ENCODE measurements at regions not wholly inside any gene's neighbourhood (a gene's known extent, or its start where the extent isn't known, plus 50 kb on each side); places are given as distances from the start of the nearest gene placed in this dataset.

DNA sequence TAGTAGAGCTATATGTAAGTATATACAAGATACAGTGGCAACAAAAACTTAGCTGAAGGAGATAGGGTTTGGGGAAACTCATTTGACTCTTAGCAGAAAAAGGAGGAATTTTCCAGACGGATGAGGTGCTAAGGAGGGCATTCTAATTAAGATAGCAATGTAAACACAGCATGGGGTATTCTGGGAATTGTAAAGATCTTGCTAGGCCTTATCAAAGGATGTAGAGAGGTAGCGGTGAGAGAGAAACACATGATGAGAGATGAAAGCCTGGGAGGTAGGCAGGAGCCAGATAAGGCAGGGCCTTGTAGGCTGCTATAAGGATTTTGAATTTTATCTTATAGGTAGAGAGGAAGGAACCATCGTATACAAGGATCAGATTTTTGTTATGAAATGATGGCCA, 106.6 kb upstream of the KCNN2 start:
- CTCF ChIA-PET, result no interaction called here
- Histone ChIP-seq H3K79me1 (ENCODE audit: low read depth in 1 of 2, low read length in 2 of 2) (peaks cover 14 to 19% of the 10 kb centered on the region in 2 experiments; a peak in 2 of 4 replicates), H4K20me1 (ENCODE audit: insufficient read depth, low read length) (no peaks in the 10 kb centered on the region), H3K27me3 (ENCODE audit: control insufficient read depth, insufficient read depth, low read length) (no peaks in the 10 kb centered on the region), H2BK20ac (ENCODE audit: low read depth, low read length) (peak overlapping the region; percentile 28), H3K18ac (ENCODE audit: low read depth, low read length) (peak overlapping the region; percentile 75), H2AFZ (replicated peaks; ENCODE audit: low read length, poor library complexity) (no peak overlapping the region), H2BK5ac (ENCODE audit: low read depth, low read length, poor library complexity, severe bottlenecking) (no peak overlapping the region), H4K5ac (ENCODE audit: low read depth, low read length) (peak overlapping the region; percentile 76; the same call in 1 of the 2 replicates), H3K27ac (ENCODE audit: insufficient read depth, low read length) (no peak overlapping the region), H4K91ac (ENCODE audit: insufficient read depth, low read depth, low read length) (no peak overlapping the region), H3K56ac (ENCODE audit: extremely low read depth, insufficient read depth, low read length) (no peak overlapping the region; the same call in 1 of the 2 replicates), H3K14ac (replicated peaks; ENCODE audit: low read depth, low read length) (peak overlapping the region; percentile 0; the same call in 1 of the 2 replicates), H2AK9ac (replicated peaks; ENCODE audit: low read depth, low read length, poor library complexity) (no peak overlapping the region), H3K4me3 (ENCODE audit: insufficient read depth, low read depth, low read length) (no peak overlapping the region), H3K9me1 (ENCODE audit: insufficient read depth, low read length) (peaks cover 8% of the 10 kb centered on the region), H2BK15ac (ENCODE audit: low read depth, low read length) (peak overlapping the region; percentile 2; the same call in 1 of the 3 replicates), H3K4ac (ENCODE audit: low read depth, low read length) (0 out of 2 replicates have a peak overlapping the region, but pooled peaks have one; percentile 12), H3K4me1 (ENCODE audit: control insufficient read depth, insufficient read depth, low read length) (peaks cover 17% of the 10 kb centered on the region), H3K4me2 (ENCODE audit: low read depth, low read length) (no peak overlapping the region), H3K36me3 (ENCODE audit: control insufficient read depth, insufficient read depth, low read length) (no peaks in the 10 kb centered on the region), H3K23ac (ENCODE audit: low read depth, low read length) (no peak overlapping the region), H3K9ac (ENCODE audit: low read depth, low read length) (no peak overlapping the region), H2AK5ac (ENCODE audit: low read depth, low read length) (no peak overlapping the region), H4K8ac (ENCODE audit: low read depth in 2 of 2, low read length in 2 of 2) (peak overlapping the region; percentile 18 to 59; a peak in 3 of 4 replicates), H3K9me3 (ENCODE audit: control insufficient read depth, insufficient read depth, low read length) (no peaks in the 10 kb centered on the region), H2BK120ac (ENCODE audit: low read depth, low read length) (peak overlapping the region; percentile 68; the same call in 1 of the 2 replicates)
- POLR2A ChIA-PET (ENCODE audit: unreplicated experiment), result no interaction called here
- dilution Hi-C loops (cut with HindIII; ENCODE audit: low sequenced_read_pairs, unreplicated experiment) (no loop called here), intact Hi-C loops (cut with micrococcal nuclease) (loop anchor here (10.0 kb wide), 1 partner anchor 160 kb away; no protein-coding TSS in a partner anchor), in situ Hi-C loops (cut with MboI; ENCODE audit: low sequenced_read_pairs) (no loop called here)
- DNase-seq (no peak), ATAC-seq (ENCODE audit: low read depth) (no peak)
- no TSS peak for BruUV-seq (replicated peaks)
- 20% methylated on average over 2 of the region's 3 CpGs; no CpG with 5 or more reads in 1 of the 2 experiments for WGBS, 2 experiments (ENCODE audit: extremely low coverage in 2 of 2, insufficient read length in 1 of 2)
- TF ChIP-seq CEBPB (IDR thresholded peaks at IDR 0.05; ENCODE audit: low read depth, low read length), result no peak
- no peak for TF ChIP-seq FOS (IDR thresholded peaks at IDR 0.05; ENCODE audit: low read depth, low read length)
- TF ChIP-seq CHD1 (IDR thresholded peaks at IDR 0.05; ENCODE audit: low read depth, low read length), result no peak
- TF ChIP-seq USF2 (IDR thresholded peaks at IDR 0.05; ENCODE audit: low read depth, low read length), result no peak
- no peak for TF ChIP-seq MAZ (IDR thresholded peaks at IDR 0.05; ENCODE audit: borderline replicate concordance, low read depth, low read length)
- TF ChIP-seq RCOR1 (IDR thresholded peaks at IDR 0.05; ENCODE audit: insufficient replicate concordance, low read length), result no peak
- no peak for TF ChIP-seq ELK1 (IDR thresholded peaks at IDR 0.05; ENCODE audit: borderline replicate concordance, low read depth, low read length)
- no peak for TF ChIP-seq POLR2A (IDR thresholded peaks at IDR 0.05; ENCODE audit: low read depth, low read length)
- no peak for TF ChIP-seq BHLHE40 (IDR thresholded peaks at IDR 0.05; ENCODE audit: low read depth, low read length)
- TF ChIP-seq MXI1 (IDR thresholded peaks at IDR 0.05; ENCODE audit: borderline replicate concordance, low read depth, low read length), result no peak
- TF ChIP-seq CTCF (conservative IDR thresholded peaks at IDR 0.05; ENCODE audit: low read depth, low read length), result no peak
- no peak for TF ChIP-seq NFE2L2 (IDR thresholded peaks at IDR 0.05; ENCODE audit: low read depth, low read length)
- no peak for TF ChIP-seq SMC3 (IDR thresholded peaks at IDR 0.05; ENCODE audit: low read depth, low read length)
- TF ChIP-seq MAFK (IDR thresholded peaks at IDR 0.05; ENCODE audit: low read depth, low read length), result no peak
